Immature natural killer cell (primary cell): ENCODE measurements at regions not wholly inside any gene's neighbourhood (a gene's known extent, or its start where the extent isn't known, plus 50 kb on each side); places are given as distances from the start of the nearest gene placed in this dataset.
"Not testable (repeated sequence)": the region's sequence is repeated elsewhere in the genome, so short reads cannot be mapped to it uniquely, and the experiment has no call there.

ENCODE experiments used
- DNase-seq, 3 donors: peaks; one replicate each; pipeline ENCODE4 v3.0.0; 2022; ENCODE audit warnings: mixed read lengths in 1 of 3
- H3K27ac Mint-ChIP-seq, 6 donors: one replicate each; pipeline ENCODE4 v1.8.0; 2020; ENCODE audit warnings: mixed read lengths in 6 of 6, mild to moderate bottlenecking in 5 of 6, inconsistent platforms in 4 of 6, moderate library complexity in 3 of 6
- H3K27me3 Mint-ChIP-seq, 3 donors: one replicate each; pipeline ENCODE4 v1.8.0; 2020 to 2021; ENCODE audit warnings: low read depth in 3 of 3, mild to moderate bottlenecking in 3 of 3, mixed read lengths in 3 of 3, moderate library complexity in 3 of 3, inconsistent platforms in 1 of 3
- H3K36me3 Mint-ChIP-seq, 3 donors: one replicate each; pipeline ENCODE4 v1.8.0; 2020; ENCODE audit warnings: mixed read lengths in 3 of 3, inconsistent platforms in 2 of 3, mild to moderate bottlenecking in 2 of 3
- H3K4me1 Mint-ChIP-seq, 2 donors: one replicate each; pipeline ENCODE4 v1.8.0; 2020; ENCODE audit warnings: inconsistent platforms in 2 of 2, mild to moderate bottlenecking in 2 of 2, mixed read lengths in 2 of 2, moderate library complexity in 1 of 2
- H3K4me3 Mint-ChIP-seq, 5 donors: one replicate each; pipeline ENCODE4 v1.8.0; 2020; ENCODE audit warnings: mild to moderate bottlenecking in 5 of 5, mixed read lengths in 5 of 5, inconsistent platforms in 3 of 5, moderate library complexity in 3 of 5
- H3K9me3 Mint-ChIP-seq, 6 donors: one replicate each; pipeline ENCODE4 v1.8.0; 2020; ENCODE audit warnings: mild to moderate bottlenecking in 6 of 6, mixed read lengths in 6 of 6, inconsistent platforms in 4 of 6, moderate library complexity in 3 of 6

DNA sequence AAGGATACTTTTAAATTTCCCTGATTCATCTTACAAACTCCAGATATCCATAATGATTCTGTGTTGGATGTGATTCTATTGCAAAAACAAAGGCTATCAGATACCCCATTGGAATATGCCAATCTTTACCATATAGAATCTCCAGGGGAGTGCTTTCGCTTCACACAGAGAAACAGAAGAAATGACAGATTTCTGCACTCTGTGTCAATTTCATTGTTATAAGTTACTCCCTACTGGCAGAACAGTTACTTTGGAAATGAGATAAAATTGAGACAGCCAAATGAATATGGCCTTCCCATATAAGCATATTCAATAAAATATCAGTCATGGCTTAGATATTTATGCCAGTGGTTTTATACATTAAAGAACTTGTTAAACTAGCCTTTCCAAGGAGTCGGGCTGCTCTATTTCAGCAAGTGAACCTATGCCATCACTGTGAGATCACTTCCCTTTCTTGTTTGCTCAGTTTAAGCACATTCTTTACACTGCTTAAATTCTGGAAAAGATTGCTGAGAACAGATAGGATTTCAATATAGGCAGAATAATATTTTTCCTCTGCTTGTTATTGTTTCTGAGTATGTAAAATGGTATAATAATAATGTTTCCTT, 127.5 kb upstream of the ANXA10 start:
- no peak for DNase-seq
- Mint-ChIP-seq H3K36me3 (peaks cover 0 to 9% (median 0%) of the 10 kb centered on the region in 3 donors), H3K27me3 (peaks cover 0 to 2% (median 0%) of the 10 kb centered on the region in 3 donors), H3K4me3 (no peak overlapping the region), H3K9me3 (peaks cover 7 to 44% (median 16%) of the 10 kb centered on the region in 6 donors), H3K27ac (no peak overlapping the region), H3K4me1 (no peaks in the 10 kb centered on the region)

DNA sequence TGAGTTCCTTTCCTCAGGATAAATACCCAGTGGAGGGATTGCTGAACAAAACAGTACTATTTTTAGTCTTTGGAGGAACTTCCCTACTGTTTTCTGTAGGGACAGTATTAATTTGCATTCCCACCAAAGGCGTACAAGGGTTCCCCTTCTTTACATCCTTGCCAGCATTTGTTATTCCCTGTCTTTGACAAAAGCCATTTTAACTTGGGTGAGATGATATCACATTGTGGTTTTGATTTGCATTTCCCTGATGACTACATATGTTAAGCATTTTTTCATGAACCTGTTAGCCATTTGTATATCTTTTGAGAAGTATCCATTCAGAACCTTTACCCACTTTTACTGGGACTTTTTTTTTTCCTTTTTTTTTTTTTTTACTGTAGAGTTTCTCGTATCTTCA, 126.2 kb upstream of the ANXA10 start:
- Mint-ChIP-seq H3K36me3 (peaks cover 0 to 15% (median 0%) of the 10 kb centered on the region in 3 donors), H3K27me3 (peaks cover 0 to 2% (median 0%) of the 10 kb centered on the region in 3 donors), H3K27ac (no peak overlapping the region), H3K9me3 (peaks cover 4 to 45% (median 18%) of the 10 kb centered on the region in 6 donors), H3K4me1 (no peaks in the 10 kb centered on the region), H3K4me3 (no peak overlapping the region)
- no peak for DNase-seq

DNA sequence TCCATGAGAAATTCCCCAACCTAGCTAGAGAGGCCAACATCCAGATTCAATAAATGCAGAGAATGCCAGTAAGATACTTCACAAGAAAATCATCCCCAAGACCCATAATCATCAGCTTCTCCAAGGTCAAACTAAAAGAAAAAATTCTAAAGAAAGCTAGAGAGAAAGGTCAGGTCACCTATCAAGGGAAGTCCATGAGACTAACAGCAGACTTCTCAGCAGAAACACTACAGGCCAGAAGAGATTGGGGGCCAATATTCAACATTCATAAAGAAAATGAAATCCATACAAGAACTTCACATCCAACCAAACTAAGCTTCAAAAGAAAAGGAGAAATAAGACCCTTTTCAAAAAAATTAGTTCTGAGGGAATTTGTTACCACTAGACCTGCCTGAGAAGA, 118.8 kb upstream of the ANXA10 start:
- no peak overlapping the region for H3K4me3 Mint-ChIP-seq
- no peak for DNase-seq
- H3K36me3 Mint-ChIP-seq: peaks cover 0 to 6% (median 2%) of the 10 kb centered on the region in 3 donors
- no peaks in the 10 kb centered on the region for H3K4me1 Mint-ChIP-seq
- H3K27me3 Mint-ChIP-seq: no peaks in the 10 kb centered on the region
- no peak overlapping the region for H3K27ac Mint-ChIP-seq
- H3K9me3 Mint-ChIP-seq: peaks cover 22 to 75% (median 51%) of the 10 kb centered on the region in 6 donors

DNA sequence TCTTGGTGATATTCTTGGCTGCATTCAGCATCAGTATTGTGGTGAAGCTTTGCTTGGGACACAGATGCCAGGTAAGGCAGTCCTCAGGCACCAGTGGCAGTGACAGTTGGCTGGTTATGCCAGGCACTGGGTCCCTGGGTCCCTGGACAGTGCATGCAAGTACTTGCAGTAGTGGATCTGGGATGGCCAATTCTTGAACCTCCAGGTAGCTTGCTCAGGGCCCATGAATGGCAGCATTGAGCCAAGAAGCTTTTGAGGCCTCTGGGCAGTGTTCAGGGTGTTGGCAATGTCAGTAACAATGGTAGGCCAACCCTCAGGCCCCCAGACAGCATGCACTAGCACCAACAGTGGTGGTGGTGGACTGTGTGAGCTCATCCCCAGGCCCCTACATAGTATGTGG, 106.8 kb upstream of the ANXA10 start:
- H3K4me1 Mint-ChIP-seq: no peaks in the 10 kb centered on the region
- peaks cover 11 to 29% (median 22%) of the 10 kb centered on the region in 6 donors for H3K9me3 Mint-ChIP-seq
- peaks cover 0 to 1% (median 0%) of the 10 kb centered on the region in 3 donors for H3K27me3 Mint-ChIP-seq
- DNase-seq: no peak
- no peak overlapping the region for H3K4me3 Mint-ChIP-seq
- no peaks in the 10 kb centered on the region for H3K36me3 Mint-ChIP-seq
- H3K27ac Mint-ChIP-seq: no peak overlapping the region

DNA sequence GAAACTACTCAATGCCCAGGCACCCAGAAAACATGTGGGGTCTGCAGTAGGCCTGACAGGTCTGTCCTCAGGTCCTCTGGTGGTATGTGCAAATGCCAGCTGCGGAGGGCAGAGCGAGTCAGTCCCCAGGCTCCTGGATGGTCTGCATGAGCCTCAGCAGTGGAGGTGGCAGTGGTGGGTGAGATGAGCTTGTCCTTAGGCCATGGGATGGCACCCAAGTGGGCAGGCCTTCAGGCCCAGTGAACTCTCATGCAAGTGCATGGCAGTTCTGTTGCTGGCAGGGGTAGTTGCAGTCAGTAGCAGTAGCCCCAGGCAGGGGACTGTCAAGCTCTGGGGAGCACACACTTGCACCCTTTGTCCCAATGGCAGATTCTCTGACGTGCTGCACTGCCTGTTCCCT, 106.3 kb upstream of the ANXA10 start:
- no peak for DNase-seq
- peaks cover 11 to 29% (median 22%) of the 10 kb centered on the region in 6 donors for H3K9me3 Mint-ChIP-seq
- H3K27me3 Mint-ChIP-seq: peaks cover 0 to 1% (median 0%) of the 10 kb centered on the region in 3 donors
- H3K4me3 Mint-ChIP-seq: no peak overlapping the region
- H3K27ac Mint-ChIP-seq: no peak overlapping the region
- H3K4me1 Mint-ChIP-seq: no peaks in the 10 kb centered on the region
- no peaks in the 10 kb centered on the region for H3K36me3 Mint-ChIP-seq

DNA sequence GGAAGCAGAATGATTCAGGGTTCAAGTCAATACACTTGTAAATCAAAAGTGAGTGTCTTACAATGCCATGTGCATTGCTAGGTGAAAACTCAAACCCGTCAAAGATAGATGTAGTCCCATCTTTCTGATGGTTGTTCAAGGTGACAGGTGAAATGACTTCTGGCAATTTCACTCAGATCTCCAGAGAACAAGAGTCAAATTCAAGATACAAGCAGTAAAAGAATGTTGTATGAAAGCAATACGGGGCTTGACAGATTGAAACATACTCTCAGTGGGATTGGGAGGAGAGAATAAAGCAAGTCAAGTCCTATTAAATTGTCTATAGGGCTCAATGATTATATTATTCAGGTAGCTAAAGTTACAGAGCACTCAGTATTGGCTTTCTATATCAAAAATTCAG, 105.1 kb upstream of the ANXA10 start:
- DNase-seq: no peak
- Mint-ChIP-seq H3K27me3 (peaks cover 0 to 1% (median 0%) of the 10 kb centered on the region in 3 donors), H3K36me3 (no peaks in the 10 kb centered on the region), H3K9me3 (peaks cover 11 to 28% (median 21%) of the 10 kb centered on the region in 6 donors), H3K4me1 (no peaks in the 10 kb centered on the region), H3K4me3 (no peak overlapping the region), H3K27ac (no peak overlapping the region)

DNA sequence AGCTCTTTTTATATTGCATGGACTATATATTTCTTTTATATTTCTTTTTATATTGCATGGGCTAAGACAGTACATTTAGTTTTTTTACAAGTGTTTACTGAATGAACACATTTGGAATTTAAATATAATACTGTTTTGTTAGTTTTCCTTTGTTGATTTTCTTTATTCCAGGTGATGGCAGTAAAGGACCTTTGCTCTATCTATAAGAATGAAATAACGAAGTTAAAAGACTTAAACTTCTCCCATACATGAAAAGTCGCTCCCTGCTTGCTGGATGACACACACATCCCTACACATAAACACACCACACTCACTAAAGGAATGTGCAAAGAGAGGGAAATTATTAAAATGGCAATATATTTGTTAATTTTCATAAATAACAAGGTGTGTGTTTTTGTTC, 102.5 kb upstream of the ANXA10 start:
- Mint-ChIP-seq H3K4me1 (no peaks in the 10 kb centered on the region), H3K4me3 (no peak overlapping the region), H3K27me3 (peaks cover 0 to 1% (median 0%) of the 10 kb centered on the region in 3 donors), H3K36me3 (no peaks in the 10 kb centered on the region), H3K27ac (no peak overlapping the region), H3K9me3 (peaks cover 4 to 26% (median 12%) of the 10 kb centered on the region in 6 donors)
- DNase-seq: no peak

DNA sequence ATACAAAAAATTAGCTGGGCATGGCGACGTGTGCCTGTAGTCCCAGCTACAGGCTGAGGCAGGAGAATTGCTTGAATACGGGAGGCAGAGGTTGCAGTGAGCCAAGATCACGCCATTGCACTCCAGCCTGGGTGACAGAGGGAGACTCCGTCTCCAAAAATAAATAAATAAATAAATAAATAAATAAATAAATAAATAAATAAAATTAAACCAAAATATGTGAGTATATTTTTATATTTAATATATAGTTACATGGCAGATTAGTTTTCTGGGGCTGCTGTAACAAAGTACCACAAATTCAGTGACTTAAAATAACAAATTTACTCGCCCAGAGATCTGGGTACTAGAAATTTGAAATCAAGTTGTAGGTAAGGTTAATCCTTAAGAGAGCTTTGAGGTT, 84.2 kb upstream of the ANXA10 start:
- not testable (repeated sequence) for H3K4me3 Mint-ChIP-seq, H3K36me3 Mint-ChIP-seq, H3K27me3 Mint-ChIP-seq, H3K27ac Mint-ChIP-seq, H3K4me1 Mint-ChIP-seq, DNase-seq
- H3K9me3 Mint-ChIP-seq: peaks cover 0 to 14% (median 3%) of the 10 kb centered on the region in 6 donors

DNA sequence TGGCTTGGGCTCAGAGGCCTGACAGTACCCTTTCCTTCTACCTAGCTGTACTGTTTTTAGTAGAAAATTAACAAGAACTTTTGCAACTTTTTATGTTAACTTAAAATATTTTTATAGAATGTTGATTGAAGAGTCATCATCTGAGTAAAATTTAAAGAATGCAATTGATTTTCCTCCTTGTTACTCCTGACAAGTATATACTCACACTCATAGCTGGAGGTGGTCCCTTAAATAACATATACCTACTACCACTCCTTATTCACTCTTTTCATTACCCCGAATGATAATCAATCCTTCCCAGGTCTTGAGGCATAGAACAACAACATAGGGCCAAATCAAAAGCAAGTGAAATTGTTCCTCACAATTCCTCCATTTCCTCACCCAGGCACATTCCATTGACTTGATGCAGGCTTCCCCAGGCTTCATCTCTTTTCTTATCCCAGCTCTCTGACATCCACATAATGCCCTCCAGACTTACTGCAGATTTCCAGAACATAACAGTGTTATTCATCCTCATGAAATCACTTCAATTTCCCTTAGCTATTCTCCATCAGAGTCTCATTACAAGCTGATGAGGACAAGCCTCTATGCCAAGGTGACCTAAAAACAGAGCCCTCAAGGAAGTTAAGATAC, 73.2 kb upstream of the ANXA10 start:
- no peak for DNase-seq
- peaks cover 0 to 2% (median 0%) of the 10 kb centered on the region in 3 donors for H3K36me3 Mint-ChIP-seq
- no peaks in the 10 kb centered on the region for H3K27me3 Mint-ChIP-seq
- H3K27ac Mint-ChIP-seq: no peak overlapping the region
- H3K4me3 Mint-ChIP-seq: no peak overlapping the region
- peaks cover 9 to 59% (median 26%) of the 10 kb centered on the region in 6 donors for H3K9me3 Mint-ChIP-seq
- H3K4me1 Mint-ChIP-seq: no peaks in the 10 kb centered on the region

DNA sequence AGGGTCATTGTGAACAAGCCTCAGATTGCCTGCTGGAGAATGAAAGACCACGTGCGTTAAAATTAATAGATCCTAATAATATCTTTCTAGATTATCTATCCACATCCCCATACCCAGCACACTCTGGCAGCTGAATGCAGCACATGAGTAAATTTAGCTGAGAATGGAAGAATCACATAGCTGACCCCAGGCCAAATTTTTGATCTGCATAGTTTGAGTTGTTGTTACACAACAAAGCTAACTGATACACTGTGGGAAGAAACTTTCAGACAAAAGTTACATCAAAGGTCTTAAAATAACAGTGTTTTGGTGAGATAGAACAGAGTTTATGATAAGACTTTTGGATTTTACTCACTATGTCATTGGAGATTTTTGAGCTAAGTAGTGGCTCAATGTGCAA, 72.4 kb upstream of the ANXA10 start:
- Mint-ChIP-seq H3K9me3 (peaks cover 9 to 54% (median 26%) of the 10 kb centered on the region in 6 donors), H3K27ac (no peak overlapping the region), H3K4me1 (no peaks in the 10 kb centered on the region), H3K36me3 (peaks cover 0 to 4% (median 0%) of the 10 kb centered on the region in 3 donors), H3K4me3 (no peak overlapping the region), H3K27me3 (no peaks in the 10 kb centered on the region)
- DNase-seq: no peak

DNA sequence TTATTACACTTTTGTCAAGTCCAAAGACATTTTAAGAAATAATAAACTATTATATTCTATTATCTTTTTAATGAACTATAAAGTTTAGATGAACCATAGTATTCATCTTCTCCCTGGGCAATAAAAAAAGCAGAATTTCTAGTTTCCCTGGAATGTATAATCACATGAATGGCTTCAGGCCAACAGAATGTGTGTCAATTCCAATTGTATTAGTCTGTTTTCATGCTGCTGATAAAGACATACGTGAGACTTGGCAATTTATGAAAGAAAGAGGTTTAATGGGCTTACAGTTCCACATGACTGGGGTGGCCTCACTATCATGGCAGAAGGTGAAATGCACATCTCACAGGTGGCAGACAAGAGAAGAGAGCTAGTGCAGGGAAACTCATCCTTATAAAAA, 70.7 kb upstream of the ANXA10 start:
- H3K36me3 Mint-ChIP-seq: peaks cover 0 to 4% (median 0%) of the 10 kb centered on the region in 3 donors
- H3K27me3 Mint-ChIP-seq: no peaks in the 10 kb centered on the region
- no peak for DNase-seq
- H3K4me3 Mint-ChIP-seq: no peak overlapping the region
- H3K4me1 Mint-ChIP-seq: no peaks in the 10 kb centered on the region
- no peak overlapping the region for H3K27ac Mint-ChIP-seq
- peaks cover 7 to 43% (median 18%) of the 10 kb centered on the region in 6 donors for H3K9me3 Mint-ChIP-seq

DNA sequence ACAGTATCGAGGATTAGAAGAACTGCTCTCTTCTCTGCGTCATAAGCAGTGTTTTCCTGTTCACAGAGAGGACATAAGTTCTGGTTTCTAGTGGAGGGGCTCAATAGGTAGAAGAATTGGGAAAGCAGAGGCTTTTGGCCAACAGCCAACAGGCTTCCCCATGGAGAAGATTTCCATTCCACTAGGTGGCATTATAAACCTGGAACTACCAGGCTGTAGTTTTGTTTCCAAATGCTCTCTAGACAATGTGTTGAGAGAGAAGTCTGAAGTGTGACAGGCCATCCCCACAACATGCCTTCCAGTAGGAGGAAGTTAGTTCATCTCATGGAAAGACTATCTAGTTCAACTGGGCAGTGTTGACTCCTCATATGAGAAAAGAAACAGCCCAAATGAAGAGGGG, 63.8 kb upstream of the ANXA10 start:
- DNase-seq: no peak
- Mint-ChIP-seq H3K4me3 (no peak overlapping the region), H3K27ac (no peak overlapping the region), H3K4me1 (no peaks in the 10 kb centered on the region), H3K36me3 (peaks cover 0 to 4% (median 0%) of the 10 kb centered on the region in 3 donors), H3K9me3 (peaks cover 5 to 31% (median 10%) of the 10 kb centered on the region in 6 donors), H3K27me3 (no peaks in the 10 kb centered on the region)

DNA sequence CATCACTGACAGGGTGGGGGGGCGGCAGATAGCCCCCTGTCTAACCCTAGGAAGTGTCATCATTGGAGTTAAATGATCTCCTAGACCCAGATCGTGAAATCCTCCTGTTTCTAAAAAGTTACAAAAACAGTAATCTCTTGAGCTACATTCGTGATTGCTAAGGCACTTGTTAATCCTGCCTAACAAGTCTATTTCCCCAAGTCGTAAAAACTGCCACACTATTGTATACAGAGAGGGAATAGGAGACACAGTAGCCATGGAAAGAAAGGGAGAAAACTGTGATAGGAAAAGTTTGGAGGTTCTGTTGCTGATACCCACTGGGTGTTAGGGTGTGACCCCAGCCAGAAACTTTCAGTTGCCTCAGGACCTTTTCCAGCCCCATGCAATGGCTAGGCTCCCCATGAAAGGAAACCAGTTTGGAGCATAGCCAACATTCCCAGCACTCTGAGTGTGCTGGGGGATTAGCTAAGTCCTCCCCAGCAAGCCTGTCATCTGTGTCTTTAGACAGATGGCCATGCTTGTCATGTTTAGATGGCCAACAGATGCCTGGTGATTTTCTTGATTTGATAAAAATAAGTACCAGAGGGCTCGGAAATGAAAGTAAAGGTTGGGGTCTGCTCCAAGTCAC, 63.3 kb upstream of the ANXA10 start:
- Mint-ChIP-seq H3K27ac (no peak overlapping the region), H3K9me3 (peaks cover 3 to 26% (median 9%) of the 10 kb centered on the region in 6 donors), H3K4me1 (no peaks in the 10 kb centered on the region), H3K36me3 (peaks cover 0 to 3% (median 0%) of the 10 kb centered on the region in 3 donors), H3K27me3 (no peaks in the 10 kb centered on the region), H3K4me3 (no peak overlapping the region)
- DNase-seq: no peak

DNA sequence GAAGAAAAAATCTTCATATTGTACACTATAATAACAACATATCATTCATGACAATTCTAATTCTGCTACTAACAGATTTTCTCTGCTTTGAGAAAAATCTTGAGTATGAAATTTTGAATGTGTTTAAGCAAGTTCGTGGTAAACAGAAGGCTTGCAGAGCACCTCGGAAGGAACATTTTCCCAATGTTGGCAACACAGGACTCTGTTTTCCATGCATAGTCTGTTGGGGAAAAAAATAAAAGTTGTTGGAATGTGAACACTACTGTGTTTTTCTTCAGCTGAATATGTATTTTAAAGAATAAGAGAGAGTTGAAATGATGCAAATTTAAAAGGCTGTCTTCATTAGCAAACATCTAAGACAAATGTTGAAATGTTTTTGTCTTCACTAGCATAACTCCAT, 54.7 kb upstream of the ANXA10 start:
- H3K27me3 Mint-ChIP-seq: no peaks in the 10 kb centered on the region
- no peaks in the 10 kb centered on the region for H3K36me3 Mint-ChIP-seq
- no peak for DNase-seq
- H3K27ac Mint-ChIP-seq: no peak overlapping the region
- no peak overlapping the region for H3K4me3 Mint-ChIP-seq
- H3K4me1 Mint-ChIP-seq: no peaks in the 10 kb centered on the region
- peaks cover 0 to 9% (median 3%) of the 10 kb centered on the region in 6 donors for H3K9me3 Mint-ChIP-seq
